ENCODE measurements at regions not wholly inside any gene's neighbourhood (a gene's known extent, or its start where the extent isn't known, plus 50 kb on each side); places are given as distances from the start of the nearest gene placed in this dataset.
"Not testable (repeated sequence)": the region's sequence is repeated elsewhere in the genome, so short reads cannot be mapped to it uniquely, and the experiment has no call there.

DNA sequence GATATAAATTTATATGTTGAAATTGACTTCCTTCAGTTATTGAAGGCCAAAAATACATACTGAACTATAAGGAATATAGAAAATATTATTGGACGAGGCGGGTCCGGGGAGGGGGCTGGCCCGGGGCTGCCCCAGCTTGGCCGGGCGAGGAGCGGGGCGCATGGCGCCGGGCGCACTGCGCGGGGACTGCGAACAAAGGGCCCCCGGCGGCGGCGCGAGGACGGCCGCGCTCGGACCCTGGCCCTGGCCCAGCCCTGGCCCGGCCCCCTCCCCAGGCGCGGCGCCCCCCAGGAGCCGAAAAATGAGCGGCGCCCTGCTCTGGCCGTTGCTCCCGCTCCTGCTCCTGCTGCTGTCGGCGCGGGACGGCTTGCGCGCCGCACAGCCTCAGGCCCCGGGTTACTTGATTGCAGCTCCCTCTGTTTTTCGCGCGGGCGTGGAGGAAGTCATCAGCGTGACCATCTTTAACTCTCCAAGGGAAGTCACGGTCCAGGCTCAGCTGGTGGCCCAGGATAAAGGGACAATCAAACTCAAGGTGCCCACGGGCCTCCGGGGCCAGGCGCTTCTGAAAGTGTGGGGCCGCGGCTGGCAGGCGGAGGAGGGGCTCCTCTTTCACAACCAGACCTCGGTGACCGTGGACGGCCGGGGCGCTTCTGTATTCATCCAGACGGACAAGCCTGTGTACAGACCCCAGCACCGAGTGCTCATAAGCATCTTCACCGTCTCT lies 1247.6 kb upstream of the PHF14 start:
- not testable (repeated sequence) for DNase-seq

DNA sequence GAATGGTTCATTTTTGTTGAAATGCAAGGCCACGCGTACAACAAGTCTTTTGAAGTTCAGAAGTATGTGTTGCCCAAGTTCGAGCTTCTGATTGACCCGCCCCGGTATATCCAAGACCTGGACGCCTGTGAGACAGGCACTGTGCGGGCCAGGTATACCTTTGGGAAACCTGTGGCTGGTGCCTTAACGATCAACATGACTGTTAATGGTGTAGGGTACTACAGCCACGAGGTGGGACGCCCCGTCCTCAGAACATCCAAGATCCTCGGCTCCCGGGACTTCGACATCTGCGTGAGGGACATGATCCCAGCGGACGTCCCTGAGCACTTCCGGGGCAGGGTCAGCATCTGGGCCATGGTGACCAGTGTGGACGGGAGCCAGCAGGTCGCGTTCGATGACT lies 1246.9 kb upstream of the PHF14 start:
- DNase-seq, result not testable (repeated sequence)

DNA sequence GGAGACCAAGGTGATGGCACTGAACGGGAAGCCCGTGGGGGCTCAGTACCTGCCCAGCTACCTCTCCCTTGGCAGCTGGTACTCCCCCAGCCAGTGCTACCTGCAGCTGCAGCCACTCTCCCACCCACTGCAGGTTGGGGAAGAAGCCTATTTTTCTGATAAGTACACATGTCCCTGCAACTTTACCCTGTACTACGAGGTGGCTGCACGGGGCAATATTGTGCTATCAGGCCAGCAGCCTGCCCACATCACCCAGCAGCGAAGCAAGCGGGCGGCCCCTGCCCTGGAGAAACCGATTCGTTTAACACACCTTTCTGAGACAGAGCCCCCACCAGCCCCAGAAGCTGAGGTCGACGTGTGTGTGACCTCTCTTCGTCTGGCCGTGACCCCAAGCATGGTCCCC lies 1246.2 kb upstream of the PHF14 start:
- DNase-seq, result not testable (repeated sequence)

DNA sequence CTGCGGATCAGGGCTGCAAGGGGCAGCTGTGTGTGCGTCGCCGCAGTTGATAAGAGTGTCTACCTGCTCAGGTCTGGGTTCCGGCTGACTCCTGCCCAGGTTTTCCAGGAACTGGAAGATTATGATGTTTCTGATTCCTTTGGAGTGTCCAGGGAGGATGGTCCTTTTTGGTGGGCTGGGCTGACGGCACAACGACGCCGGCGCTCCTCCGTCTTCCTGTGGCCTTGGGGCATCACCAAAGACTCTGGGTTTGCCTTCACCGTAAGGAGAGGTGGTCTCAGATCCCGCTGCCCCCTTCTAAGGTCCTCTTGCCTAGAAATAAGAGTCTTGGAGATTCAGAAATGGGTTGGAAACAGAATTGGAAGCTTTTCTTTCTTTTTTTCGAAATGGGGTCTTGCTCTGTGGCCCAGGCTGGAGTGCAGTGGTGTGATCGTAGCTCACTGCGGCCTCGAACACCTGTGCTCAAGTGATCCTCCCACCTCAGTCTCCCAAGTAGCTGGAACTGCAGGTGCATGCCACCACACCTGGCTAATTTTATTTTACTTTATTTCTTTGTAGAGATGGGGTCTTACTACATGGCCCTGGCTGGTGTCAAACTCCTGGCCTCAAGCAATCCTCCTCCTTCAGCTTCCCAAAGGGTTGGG lies 1245.5 kb upstream of the PHF14 start:
- DNase-seq, result not testable (repeated sequence)

DNA sequence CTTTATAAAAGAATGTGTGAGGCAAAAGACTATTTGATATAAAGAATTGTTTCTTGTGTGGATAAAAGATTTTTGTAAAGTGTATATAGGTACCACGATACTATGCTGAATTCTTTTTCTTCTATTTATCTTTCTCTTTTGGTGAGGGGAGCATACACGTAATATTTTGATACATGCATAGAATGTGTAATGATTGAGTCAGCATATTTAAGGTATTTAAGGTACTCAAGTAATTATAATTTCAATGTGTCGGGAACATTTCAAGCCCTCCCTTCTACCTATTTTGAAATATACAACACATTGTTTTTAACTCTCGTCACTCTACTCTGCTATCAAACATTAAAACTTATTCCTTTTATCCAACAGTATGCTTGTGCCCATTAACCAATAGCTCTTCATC lies 1221.6 kb upstream of the PHF14 start:
- no peak for DNase-seq

DNA sequence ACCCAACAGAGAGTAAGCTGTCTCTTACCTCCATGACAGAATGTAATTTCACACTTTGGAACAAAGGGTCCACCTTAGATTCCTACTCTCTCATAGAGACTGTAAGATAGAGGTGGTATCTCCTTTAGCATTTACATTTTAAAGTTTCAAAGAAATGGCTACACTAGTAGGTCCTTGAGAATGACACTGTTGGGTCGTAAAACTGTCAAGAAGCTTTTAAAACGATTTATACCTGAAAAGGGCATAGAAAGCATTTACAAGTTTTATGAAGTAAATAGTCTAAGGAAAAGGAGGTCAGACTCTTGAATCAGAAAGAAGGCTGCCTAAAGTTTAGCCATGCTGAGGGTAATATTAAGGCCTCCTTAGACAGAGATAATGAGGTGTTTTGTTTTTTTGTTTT lies 1212.4 kb upstream of the PHF14 start:
- no peak for DNase-seq

DNA sequence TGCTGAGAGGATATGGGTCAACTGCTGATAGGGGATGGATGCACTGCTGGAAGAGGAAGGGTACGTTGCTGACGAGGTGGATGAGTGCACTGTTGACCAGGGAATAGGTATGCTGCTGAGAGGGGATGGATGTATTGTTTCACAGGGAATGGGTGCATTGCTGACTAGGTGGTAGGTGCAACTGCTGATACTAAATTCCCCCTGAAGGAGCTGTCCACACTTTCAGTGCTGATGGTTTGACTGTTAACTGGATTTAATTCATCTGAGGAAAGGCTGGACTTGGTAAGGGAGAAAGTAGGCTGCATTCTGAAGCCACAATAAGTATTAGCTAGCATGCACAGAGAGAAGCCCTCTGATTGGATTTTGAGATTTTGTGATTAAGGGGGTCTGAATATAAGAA lies 1196.8 kb upstream of the PHF14 start:
- DNase-seq, result no peak

DNA sequence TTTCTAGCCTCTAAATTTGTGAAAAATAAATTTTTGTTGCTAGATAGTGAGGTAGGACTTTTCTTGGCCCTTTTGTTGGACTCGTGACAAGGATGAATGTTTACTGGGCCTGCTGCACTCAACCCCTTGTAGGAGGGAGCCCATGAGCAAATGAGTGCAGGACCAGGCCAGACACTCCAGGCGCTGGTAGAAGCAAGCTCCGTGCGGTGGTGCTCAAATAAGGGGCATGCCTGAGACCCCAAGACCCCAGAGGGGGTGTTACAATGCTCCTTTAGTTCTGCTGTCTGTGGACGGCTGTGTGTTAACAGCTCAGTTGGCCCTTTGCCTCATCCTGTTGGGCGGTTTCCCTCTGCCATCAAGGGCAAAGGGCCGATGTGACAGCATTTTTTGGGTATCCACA lies 1195.3 kb upstream of the PHF14 start:
- no peak for DNase-seq

DNA sequence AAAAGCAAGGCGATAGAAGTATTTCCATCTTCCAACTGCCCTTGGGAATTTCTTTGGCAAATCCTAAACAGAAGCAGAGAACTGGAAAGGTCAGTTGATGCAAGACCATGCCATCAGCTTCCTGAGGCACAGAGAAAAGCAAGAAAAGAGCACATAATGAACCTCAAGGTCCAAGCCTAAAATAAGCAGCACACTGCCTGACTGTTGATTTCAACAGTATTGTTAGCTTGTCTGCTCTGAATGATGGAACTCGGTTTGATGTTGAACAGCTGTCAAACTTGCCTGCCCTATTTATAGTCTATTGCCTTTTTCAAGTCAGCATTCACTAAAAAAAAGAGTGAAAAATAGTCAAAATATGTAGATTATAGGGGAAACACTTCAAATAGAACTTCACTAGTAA lies 1192.0 kb upstream of the PHF14 start:
- DNase-seq, result no peak

DNA sequence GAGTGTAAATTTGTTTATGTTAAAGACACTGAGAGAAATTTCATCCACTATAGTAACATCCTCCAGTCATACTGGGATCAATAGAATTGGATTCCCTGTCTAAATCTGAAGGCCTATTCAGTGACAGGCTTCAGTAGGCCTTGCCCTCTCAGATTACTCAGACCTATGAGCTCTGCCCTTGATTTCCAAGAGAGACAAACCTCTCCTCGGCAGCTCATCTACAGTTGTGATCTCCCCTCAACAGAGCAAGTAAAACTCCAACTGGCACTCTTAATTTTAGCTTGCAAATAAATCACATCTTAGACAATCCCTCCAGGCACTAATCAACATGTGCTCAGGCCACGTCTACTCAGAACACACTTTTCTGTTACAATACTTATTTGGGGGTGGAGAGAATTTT lies 1191.4 kb upstream of the PHF14 start:
- DNase-seq, result no peak

DNA sequence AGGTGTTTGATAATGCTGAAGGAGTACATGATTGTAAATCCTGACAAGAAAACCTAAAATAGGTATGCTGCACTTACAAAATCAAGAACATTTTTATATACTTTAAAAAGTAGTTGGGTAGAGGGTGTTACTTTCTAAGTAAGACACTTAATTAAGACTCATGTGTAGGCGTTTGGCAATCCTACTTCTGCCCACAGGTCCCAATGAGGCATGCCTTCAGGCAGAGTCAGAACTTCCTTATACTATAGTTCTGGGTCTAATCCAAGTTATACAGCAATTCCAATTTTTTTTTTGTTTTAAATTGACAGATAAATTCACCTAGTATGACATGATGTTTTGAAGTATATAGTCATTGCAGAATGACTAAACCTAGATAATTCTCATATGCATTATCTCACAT lies 1188.5 kb upstream of the PHF14 start:
- DNase-seq, result no peak

DNA sequence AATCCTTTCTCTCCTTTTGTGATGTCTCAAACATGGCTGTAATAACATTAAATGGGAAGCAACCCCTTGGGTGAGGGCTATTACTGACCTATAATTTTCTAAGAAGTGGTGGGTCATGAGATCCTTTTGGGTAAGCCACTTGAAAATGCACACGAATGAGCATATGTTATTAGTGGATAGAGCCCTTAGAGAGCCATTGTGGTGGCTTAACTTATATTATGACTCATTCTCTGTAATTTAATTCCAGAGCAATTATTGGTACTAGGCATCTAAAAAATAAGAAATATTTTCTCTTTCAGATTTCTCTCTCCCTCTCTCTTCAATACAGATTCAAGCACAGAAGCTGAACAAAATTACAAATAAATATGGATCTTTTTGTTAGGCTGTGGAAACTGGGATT lies 1177.4 kb upstream of the PHF14 start:
- no peak for DNase-seq

DNA sequence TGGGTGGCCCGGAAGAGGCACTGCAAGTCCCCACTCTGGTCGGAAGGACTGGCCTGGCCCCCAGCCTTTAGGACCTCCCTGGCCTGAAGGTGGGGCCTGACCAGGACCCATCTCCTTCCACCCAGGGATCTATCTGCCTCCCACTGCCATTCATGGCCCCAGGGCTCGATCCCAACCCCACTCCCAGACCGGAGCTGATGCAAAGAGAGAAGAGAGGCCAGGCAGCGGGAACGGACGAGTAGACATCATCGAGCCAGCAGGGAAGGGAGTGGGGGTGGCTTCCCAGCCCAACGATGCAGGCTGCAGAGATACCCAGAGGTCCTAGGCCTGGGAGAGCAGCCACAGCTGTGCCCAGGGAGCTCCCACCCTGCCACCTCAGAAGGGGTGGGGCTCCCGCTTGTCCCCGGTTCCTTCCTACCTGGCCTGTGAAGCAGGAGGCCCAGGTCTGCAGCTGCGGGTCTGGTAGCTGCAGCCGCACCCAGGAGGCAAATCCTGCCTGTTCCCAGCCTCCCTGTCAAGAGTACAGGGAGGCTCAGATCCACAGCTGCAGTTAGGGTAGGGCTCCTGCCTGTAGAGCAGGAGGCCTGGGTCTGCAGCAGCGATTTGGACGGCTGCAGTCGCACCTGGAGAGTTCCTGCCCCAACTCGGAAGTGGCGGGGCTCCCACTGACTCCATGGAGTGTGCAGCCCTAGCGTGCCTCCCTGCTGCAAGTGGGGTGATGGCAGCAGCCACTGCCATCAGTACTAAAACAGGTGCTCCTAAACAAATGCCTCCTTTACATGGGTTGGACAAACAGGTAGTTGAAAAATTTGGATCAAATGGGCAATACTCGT lies 1151.0 kb upstream of the PHF14 start:
- no peak for DNase-seq

DNA sequence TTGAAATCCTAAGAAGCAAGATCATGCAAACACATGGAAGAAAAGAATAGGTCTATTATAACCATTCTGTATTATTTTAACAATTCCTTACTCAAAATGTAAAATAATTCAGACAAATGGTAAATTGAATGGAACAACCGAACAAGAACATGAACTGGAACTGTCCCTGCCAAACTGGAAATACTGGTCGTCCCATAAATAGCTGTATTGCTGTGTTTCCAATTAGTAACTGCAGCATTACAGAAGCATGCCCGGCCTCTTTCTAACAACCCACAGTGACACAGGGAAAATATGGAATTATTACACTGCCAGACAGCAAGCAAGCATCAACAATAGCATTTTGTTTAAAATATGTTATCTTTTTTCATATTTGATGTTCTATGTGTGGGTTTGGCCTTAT lies 1138.5 kb upstream of the PHF14 start:
- DNase-seq, result no peak

DNA sequence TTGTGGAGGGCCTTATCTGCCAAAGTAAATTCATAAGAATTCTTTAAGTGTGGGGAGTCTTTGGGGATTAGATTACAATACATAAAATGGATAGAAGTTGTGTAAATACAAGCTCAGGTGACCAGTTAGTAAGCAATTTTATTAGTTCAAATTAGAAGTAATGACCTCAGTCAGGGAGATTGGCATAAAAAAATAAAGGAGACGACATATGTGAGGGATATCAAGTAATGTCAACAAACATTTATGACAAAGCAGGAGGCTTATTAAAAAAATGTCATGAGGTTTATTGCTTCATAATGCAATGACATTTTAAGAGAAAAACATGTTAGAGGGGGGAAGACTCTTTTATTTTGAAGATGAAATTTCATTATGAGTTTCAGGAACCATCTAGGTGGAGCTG lies 1137.0 kb upstream of the PHF14 start:
- no peak for DNase-seq

DNA sequence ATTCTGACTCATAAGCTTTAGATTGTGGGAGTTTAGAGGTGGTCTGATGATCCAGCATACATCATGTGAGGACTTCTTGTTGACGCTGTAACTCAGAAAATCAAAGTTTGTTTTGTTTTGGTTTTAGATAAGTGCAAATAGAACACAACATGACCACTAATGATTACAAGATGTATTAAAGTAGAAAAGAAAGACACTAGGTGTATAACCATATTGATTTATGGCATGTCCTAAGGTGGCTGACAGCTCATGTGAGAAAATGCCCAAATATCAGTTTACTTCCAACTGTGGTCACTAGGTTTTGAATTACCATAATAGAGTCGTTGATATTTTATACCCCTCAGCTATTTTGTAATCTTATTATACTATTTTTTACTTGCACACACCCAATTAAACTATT lies 1131.4 kb upstream of the PHF14 start:
- DNase-seq, result no peak

DNA sequence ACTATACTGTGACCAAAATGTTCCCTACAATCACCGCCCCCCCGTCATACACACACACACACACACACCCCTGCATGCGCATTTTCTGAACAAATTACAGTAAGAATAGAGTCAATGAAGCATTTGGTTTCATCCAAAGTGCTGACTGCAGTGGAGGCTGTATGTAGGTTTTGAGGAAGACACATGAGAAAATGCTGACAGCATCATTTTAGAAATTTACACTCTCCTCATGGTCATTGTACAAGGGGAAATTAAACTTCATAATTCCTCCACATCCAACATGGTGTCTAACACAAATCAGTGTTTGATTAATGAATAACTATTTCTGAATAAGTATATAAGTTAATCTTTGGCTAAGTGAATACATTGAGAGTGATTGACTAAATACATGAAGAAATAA lies 1126.8 kb upstream of the PHF14 start:
- DNase-seq, result no peak

DNA sequence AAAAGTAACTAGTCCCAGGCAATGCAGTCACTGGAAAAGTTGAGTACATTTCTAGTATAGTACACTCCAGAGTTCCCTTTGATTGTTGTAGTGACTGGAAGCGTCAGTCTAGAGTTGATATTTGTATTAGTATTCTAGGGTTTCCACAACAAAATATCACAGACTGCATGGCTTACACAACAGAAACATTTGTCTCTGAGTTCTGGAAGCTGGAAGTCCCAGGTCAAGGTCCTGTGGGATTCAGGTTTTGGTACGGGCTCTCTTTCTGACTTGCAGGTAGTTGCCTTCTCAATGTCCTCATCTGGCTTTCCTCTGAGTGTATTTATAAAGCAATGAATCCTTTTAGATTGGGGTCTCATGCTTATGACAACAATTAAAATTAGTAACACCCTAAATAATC lies 1119.1 kb upstream of the PHF14 start:
- DNase-seq, result no peak

DNA sequence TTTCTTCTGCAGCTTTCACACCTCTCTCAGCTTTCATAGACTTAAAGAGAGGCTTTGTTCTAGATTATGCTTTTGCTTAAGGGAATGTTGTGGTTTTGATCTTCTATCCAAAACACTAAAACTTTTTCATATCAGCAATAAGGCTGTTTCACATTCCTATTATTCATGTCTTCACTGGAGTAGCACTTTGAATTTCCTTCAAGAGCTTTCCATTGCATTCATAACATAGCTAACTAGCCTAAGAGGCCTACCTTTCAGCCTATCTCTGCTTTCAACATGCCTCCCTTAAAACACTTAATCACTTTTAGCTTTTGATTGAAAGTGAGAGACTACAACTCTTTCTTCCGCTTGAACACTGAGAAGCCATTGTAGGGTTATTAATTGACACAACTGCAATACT lies 1117.0 kb upstream of the PHF14 start:
- no peak for DNase-seq

DNA sequence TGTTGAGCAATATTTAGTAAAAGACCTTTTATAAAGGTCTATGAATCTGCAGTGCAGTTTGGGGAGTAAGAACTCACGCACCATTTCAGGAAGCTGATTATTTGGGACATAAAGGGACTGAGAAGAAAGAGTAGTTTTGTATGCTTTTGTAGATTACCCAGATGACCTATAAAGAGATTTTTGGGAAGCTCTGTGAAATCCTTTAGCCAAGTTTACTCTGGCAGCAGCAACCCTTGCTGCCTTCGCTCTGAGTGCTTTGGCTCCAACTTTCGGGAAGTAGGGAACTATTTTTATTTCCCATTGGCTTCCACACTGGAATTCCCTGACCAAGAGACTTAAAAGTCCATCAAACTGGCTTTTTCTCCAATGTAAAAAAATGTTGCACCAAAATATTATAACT lies 1110.1 kb upstream of the PHF14 start:
- no peak for DNase-seq

DNA sequence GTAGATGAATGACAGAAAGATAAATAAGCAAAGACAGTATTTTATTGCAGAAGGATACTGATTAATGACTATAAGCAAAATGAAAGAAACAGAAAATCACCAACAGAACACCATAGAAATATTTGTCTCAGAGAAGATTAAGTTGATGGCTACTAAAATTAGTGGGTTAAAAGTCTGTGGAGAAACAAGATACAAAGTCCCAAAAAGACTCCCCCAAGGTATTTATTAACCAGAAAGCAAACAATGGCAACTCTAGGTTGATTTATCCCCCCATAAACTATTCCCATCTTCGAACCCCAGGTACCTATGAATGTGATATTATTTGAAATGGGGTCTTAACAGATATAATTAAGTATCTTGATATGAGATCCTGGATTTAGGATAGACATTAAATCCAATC lies 1104.5 kb upstream of the PHF14 start:
- no peak for DNase-seq

DNA sequence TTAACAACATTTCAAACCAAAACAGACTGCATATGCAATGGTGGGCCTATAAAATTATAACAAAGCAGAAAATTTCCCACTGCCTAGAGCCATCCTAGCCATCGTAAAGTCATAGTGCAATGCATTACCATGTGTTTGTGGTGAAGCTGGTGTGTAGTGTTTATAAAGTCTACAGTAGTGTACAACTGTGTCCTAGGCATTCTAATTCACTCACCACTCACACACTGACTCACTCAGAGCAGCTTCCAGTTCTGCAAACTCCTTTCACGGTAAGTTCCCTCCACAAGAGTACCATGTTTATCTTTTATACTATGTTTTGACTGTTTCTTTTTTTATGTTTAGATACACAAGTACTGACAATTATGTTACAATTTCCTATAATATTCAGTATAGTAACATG lies 1104.1 kb upstream of the PHF14 start:
- DNase-seq, result no peak

DNA sequence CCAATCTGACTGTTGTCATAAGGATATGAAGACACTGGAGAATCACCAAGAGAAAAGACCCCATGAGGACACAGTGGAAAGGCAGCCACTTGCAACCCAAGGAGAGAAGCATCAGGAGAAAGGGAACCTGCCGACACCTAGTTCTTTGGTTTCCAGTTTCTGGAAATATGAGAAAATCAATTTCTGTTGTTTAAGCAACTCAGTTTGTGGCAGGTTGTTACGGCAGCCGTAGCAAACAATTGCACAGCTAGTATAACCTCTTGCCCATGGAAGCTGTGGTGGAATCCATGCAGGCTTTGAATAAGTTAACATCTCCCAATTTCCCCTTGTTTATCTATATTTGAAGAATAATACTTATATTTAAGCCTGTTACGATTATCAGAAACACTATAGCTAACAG lies 1103.0 kb upstream of the PHF14 start:
- DNase-seq, result no peak

DNA sequence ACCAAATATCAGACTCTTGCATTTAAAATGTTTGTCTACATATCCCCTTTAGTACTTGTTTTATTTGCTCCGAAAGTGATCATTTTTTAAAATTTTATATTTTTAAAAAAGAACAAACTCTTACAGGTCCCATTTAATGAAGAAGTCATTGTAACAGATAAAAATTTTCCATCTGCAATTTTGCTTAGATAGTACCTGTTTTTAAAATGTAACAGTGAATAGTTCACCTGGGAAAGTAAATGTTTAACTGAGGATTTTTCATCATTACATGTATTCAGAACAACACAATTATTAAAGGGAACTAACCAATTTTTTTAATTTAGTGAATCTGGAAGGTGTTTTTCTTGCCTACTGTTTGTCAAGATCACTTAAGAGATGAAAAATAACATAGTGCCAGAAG lies 1099.5 kb upstream of the PHF14 start:
- no peak for DNase-seq
